Breast epithelium (tissue), 3 donors: ENCODE measurements at regions not wholly inside any gene's neighbourhood (a gene's known extent, or its start where the extent isn't known, plus 50 kb on each side); places are given as distances from the start of the nearest gene placed in this dataset.

ENCODE experiments used
- POLR2A ChIP-seq: fragments of 450-650 bp; IDR thresholded peaks from one replicate; pipeline ENCODE4 v1.6.1; 2016; ENCODE audit warnings: antibody characterized with exemption, mild to moderate bottlenecking, moderate library complexity
- POLR2AphosphoS5 ChIP-seq, 3 donors: sonication (generic); formaldehyde crosslinking; IDR thresholded peaks; one replicate each; pipeline ENCODE4 v1.6.1; 2017; ENCODE audit warnings: antibody characterized with exemption in 3 of 3

GRCh38 chr6:159642481-159642880, 50.6 kb downstream of the SOD2 start:
- no peak for TF ChIP-seq POLR2A
- TF ChIP-seq POLR2AphosphoS5 (IDR thresholded peaks at IDR 0.05) = no peak
